ENCODE measurements at regions not wholly inside any gene's neighbourhood (a gene's known extent, or its start where the extent isn't known, plus 50 kb on each side); places are given as distances from the start of the nearest gene placed in this dataset.

GRCh38 chr5:115402092-115402491, 105.6 kb upstream of the CCDC112 start:
- Histone ChIP-seq H3K9me3 (no peaks in the 10 kb centered on the region), H3K27me3 (no peaks in the 10 kb centered on the region), H3K36me3 (no peaks in the 10 kb centered on the region), H3K4me3 (no peak overlapping the region), H3K4me1 (peaks cover 9% of the 10 kb centered on the region), H3K27ac (peak overlapping the region; percentile 2)
- intact Hi-C loops (cut with DNase I): no loop called here
- no peak for DNase-seq (ENCODE audit: extremely low spot score in 2 of 2)
- no peak for TF ChIP-seq CTCF (IDR thresholded peaks at IDR 0.05)
- TF ChIP-seq POLR2AphosphoS5 (IDR thresholded peaks at IDR 0.05; ENCODE audit: insufficient read depth in 1 of 2, low read depth in 1 of 2): no peak
- no peak for TF ChIP-seq POLR2A (IDR thresholded peaks at IDR 0.05)

- H3K9me3 ChIP-seq: no peaks in the 10 kb centered on the region
- intact Hi-C loops (cut with DNase I): no loop called here
- DNase-seq (ENCODE audit: extremely low spot score in 2 of 2): no peak
- H3K4me3 ChIP-seq: no peak overlapping the region
- H3K27me3 ChIP-seq: no peaks in the 10 kb centered on the region
- no peak overlapping the region for H3K27ac ChIP-seq
- no peaks in the 10 kb centered on the region for H3K36me3 ChIP-seq
- H3K4me1 ChIP-seq: peaks cover 13% of the 10 kb centered on the region
- TF ChIP-seq CTCF (IDR thresholded peaks at IDR 0.05): no peak
- no peak for TF ChIP-seq POLR2AphosphoS5 (IDR thresholded peaks at IDR 0.05; ENCODE audit: insufficient read depth in 1 of 2, low read depth in 1 of 2)
- no peak for TF ChIP-seq POLR2A (IDR thresholded peaks at IDR 0.05)
Measured at GRCh38 chr5:115398719-115399118, 102.3 kb upstream of the CCDC112 start.

GRCh38 chr5:115396688-115397087, 100.2 kb upstream of the CCDC112 start:
- H3K9me3 ChIP-seq: no peaks in the 10 kb centered on the region
- H3K36me3 ChIP-seq: no peaks in the 10 kb centered on the region
- H3K4me3 ChIP-seq: no peak overlapping the region
- no peak for DNase-seq (ENCODE audit: extremely low spot score in 2 of 2)
- no peaks in the 10 kb centered on the region for H3K27me3 ChIP-seq
- no peak overlapping the region for H3K27ac ChIP-seq
- peaks cover 14% of the 10 kb centered on the region for H3K4me1 ChIP-seq
- intact Hi-C loops (cut with DNase I): no loop called here
- TF ChIP-seq POLR2AphosphoS5 (IDR thresholded peaks at IDR 0.05; ENCODE audit: insufficient read depth in 1 of 2, low read depth in 1 of 2): no peak

- H3K36me3 ChIP-seq: no peaks in the 10 kb centered on the region
- H3K9me3 ChIP-seq: no peaks in the 10 kb centered on the region
- intact Hi-C loops (cut with DNase I): no loop called here
- DNase-seq (ENCODE audit: extremely low spot score in 2 of 2): no peak
- H3K4me3 ChIP-seq: no peak overlapping the region
- TF ChIP-seq CTCF (IDR thresholded peaks at IDR 0.05): no peak
- TF ChIP-seq POLR2AphosphoS5 (IDR thresholded peaks at IDR 0.05; ENCODE audit: insufficient read depth in 1 of 2, low read depth in 1 of 2): no peak
- no peak for TF ChIP-seq POLR2A (IDR thresholded peaks at IDR 0.05)
- no peak overlapping the region for H3K27ac ChIP-seq
- no peaks in the 10 kb centered on the region for H3K27me3 ChIP-seq
- peaks cover 14% of the 10 kb centered on the region for H3K4me1 ChIP-seq
Measured at GRCh38 chr5:115396081-115396480, 99.6 kb upstream of the CCDC112 start.

DNA sequence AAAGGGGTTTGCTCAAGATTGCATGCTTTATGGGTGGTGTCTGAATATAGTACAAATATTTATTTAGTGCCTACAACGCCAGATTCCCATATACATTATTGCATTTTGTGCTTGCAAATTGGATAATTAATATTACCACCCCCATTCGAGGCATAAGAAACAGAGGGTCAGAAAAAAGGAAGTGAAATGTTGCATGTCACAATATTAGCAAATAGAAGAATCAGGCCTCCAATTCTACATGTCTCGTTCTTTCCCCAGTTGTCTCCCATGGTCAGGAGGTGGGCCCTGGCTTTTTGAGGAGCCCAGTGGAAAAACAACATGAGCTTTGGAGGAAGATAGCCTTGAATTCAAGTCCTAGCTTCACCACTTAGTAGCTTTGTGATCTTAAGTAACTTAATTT, 98.1 kb upstream of the CCDC112 start:
- intact Hi-C loops (cut with DNase I): no loop called here
- no peak for DNase-seq (ENCODE audit: extremely low spot score in 2 of 2)
- H3K36me3 ChIP-seq: no peaks in the 10 kb centered on the region
- H3K9me3 ChIP-seq: no peaks in the 10 kb centered on the region
- no peak for TF ChIP-seq CTCF (IDR thresholded peaks at IDR 0.05)
- TF ChIP-seq POLR2A (IDR thresholded peaks at IDR 0.05): no peak
- TF ChIP-seq POLR2AphosphoS5 (IDR thresholded peaks at IDR 0.05; ENCODE audit: insufficient read depth in 1 of 2, low read depth in 1 of 2): no peak
- H3K4me3 ChIP-seq: no peak overlapping the region
- peaks cover 21% of the 10 kb centered on the region for H3K4me1 ChIP-seq
- no peaks in the 10 kb centered on the region for H3K27me3 ChIP-seq
- no peak overlapping the region for H3K27ac ChIP-seq

GRCh38 chr5:115393239-115393638, 96.8 kb upstream of the CCDC112 start:
- peaks cover 23% of the 10 kb centered on the region for H3K4me1 ChIP-seq
- H3K36me3 ChIP-seq: no peaks in the 10 kb centered on the region
- no peak for DNase-seq (ENCODE audit: extremely low spot score in 2 of 2)
- no peaks in the 10 kb centered on the region for H3K27me3 ChIP-seq
- no peak overlapping the region for H3K4me3 ChIP-seq
- intact Hi-C loops (cut with DNase I): no loop called here
- no peak overlapping the region for H3K27ac ChIP-seq
- TF ChIP-seq POLR2A (IDR thresholded peaks at IDR 0.05): no peak
- TF ChIP-seq CTCF (IDR thresholded peaks at IDR 0.05): no peak
- TF ChIP-seq POLR2AphosphoS5 (IDR thresholded peaks at IDR 0.05; ENCODE audit: insufficient read depth in 1 of 2, low read depth in 1 of 2): no peak
- H3K9me3 ChIP-seq: no peaks in the 10 kb centered on the region

All from vagina (tissue), 2 donors.